Lower lobe of right lung (tissue), 2 donors: ENCODE measurements at regions not wholly inside any gene's neighbourhood (a gene's known extent, or its start where the extent isn't known, plus 50 kb on each side); places are given as distances from the start of the nearest gene placed in this dataset.

ENCODE experiments used
- ATAC-seq, 2 donors: fragments of 200-7000 bp; cut with Tn5 transposase; one replicate each; pipeline ENCODE4 v1.9.1; 2020 to 2022; ENCODE audit warnings: mild to moderate bottlenecking in 2 of 2, moderate library complexity in 2 of 2
- DNase-seq: peaks from one replicate; pipeline ENCODE4 v3.0.0-alpha.2; 2020
- H3K27ac ChIP-seq: fragments of 200-600 bp; one replicate; pipeline ENCODE4 v1.8.0; 2022
- H3K27me3 ChIP-seq: fragments of 200-600 bp; one replicate; pipeline ENCODE4 v1.8.0; 2022; ENCODE audit warnings: low read depth
- H3K36me3 ChIP-seq: fragments of 200-600 bp; one replicate; pipeline ENCODE4 v1.8.0; 2022; ENCODE audit warnings: mild to moderate bottlenecking
- H3K4me1 ChIP-seq: fragments of 200-600 bp; one replicate; pipeline ENCODE4 v1.8.0; 2022
- H3K4me3 ChIP-seq: fragments of 200-600 bp; one replicate; pipeline ENCODE4 v1.8.0; 2022; ENCODE audit warnings: mild to moderate bottlenecking
- H3K9me3 ChIP-seq: fragments of 200-600 bp; one replicate; pipeline ENCODE4 v1.8.0; 2022
- CTCF ChIP-seq: fragments of 200-600 bp; IDR thresholded peaks from one replicate; pipeline ENCODE4 v1.8.0; 2022; ENCODE audit warnings: antibody characterized with exemption, mild to moderate bottlenecking
- intact Hi-C: fragments of 100-400 bp; cut with DNase I; formaldehyde crosslinking; loops from one replicate; pipeline ENCODE4 v1.11.0; 2022
- donor health status: DM: no; HTN: yes; CAD: no; lungs with severe emphysema.

GRCh38 chr15:93882141-93882540 lies 349.2 kb upstream of the MCTP2 start:
- no peak for ATAC-seq
- TF ChIP-seq CTCF = no peak
- Histone ChIP-seq H3K27me3 (no peaks in the 10 kb centered on the region), H3K4me1 (no peaks in the 10 kb centered on the region), H3K4me3 (no peak overlapping the region), H3K9me3 (no peaks in the 10 kb centered on the region), H3K27ac (no peak overlapping the region), H3K36me3 (no peaks in the 10 kb centered on the region)
- no peak for DNase-seq
- intact Hi-C loops = no loop called here

GRCh38 chr15:93881310-93881709 lies 350.1 kb upstream of the MCTP2 start:
- peak; percentile 28 to 70 for ATAC-seq
- intact Hi-C loops = no loop called here
- H3K4me3 ChIP-seq = no peak overlapping the region
- H3K27me3 ChIP-seq = no peaks in the 10 kb centered on the region
- no peaks in the 10 kb centered on the region for H3K4me1 ChIP-seq
- H3K9me3 ChIP-seq = no peaks in the 10 kb centered on the region
- no peak overlapping the region for H3K27ac ChIP-seq
- no peak for TF ChIP-seq CTCF
- DNase-seq = no peak
- no peaks in the 10 kb centered on the region for H3K36me3 ChIP-seq

GRCh38 chr15:93880358-93880757 lies 351.0 kb upstream of the MCTP2 start:
- Histone ChIP-seq H3K27ac (no peak overlapping the region), H3K4me1 (no peaks in the 10 kb centered on the region), H3K36me3 (no peaks in the 10 kb centered on the region), H3K9me3 (no peaks in the 10 kb centered on the region), H3K27me3 (no peaks in the 10 kb centered on the region), H3K4me3 (no peak overlapping the region)
- no peak for TF ChIP-seq CTCF
- ATAC-seq (no peak), DNase-seq (no peak)
- intact Hi-C loops = no loop called here

GRCh38 chr15:93870583-93870982 lies 360.8 kb upstream of the MCTP2 start:
- no peaks in the 10 kb centered on the region for H3K36me3 ChIP-seq
- ATAC-seq (no peak), DNase-seq (no peak)
- no peaks in the 10 kb centered on the region for H3K9me3 ChIP-seq
- intact Hi-C loops = no loop called here
- H3K4me3 ChIP-seq = no peak overlapping the region
- H3K27ac ChIP-seq = no peak overlapping the region
- no peaks in the 10 kb centered on the region for H3K27me3 ChIP-seq
- peaks cover 4% of the 10 kb centered on the region for H3K4me1 ChIP-seq
- no peak for TF ChIP-seq CTCF

- no peak overlapping the region for H3K27ac ChIP-seq
- no peaks in the 10 kb centered on the region for H3K36me3 ChIP-seq
- no peaks in the 10 kb centered on the region for H3K27me3 ChIP-seq
- intact Hi-C loops = no loop called here
- ATAC-seq = no peak
- no peak for TF ChIP-seq CTCF
- no peak overlapping the region for H3K4me3 ChIP-seq
- peaks cover 4% of the 10 kb centered on the region for H3K4me1 ChIP-seq
- DNase-seq = no peak
- no peaks in the 10 kb centered on the region for H3K9me3 ChIP-seq
Measured at GRCh38 chr15:93866948-93867347, 364.4 kb upstream of the MCTP2 start.

- H3K4me1 ChIP-seq = peaks cover 4% of the 10 kb centered on the region
- H3K9me3 ChIP-seq = no peaks in the 10 kb centered on the region
- no peaks in the 10 kb centered on the region for H3K27me3 ChIP-seq
- no peak overlapping the region for H3K27ac ChIP-seq
- no peak for TF ChIP-seq CTCF
- H3K4me3 ChIP-seq = no peak overlapping the region
- DNase-seq = no peak
- no peak for ATAC-seq
- intact Hi-C loops = no loop called here
- H3K36me3 ChIP-seq = no peaks in the 10 kb centered on the region
Measured at GRCh38 chr15:93866476-93866875, 364.9 kb upstream of the MCTP2 start.
